ENCODE measurements at regions not wholly inside any gene's neighbourhood (a gene's known extent, or its start where the extent isn't known, plus 50 kb on each side); places are given as distances from the start of the nearest gene placed in this dataset.

DNA sequence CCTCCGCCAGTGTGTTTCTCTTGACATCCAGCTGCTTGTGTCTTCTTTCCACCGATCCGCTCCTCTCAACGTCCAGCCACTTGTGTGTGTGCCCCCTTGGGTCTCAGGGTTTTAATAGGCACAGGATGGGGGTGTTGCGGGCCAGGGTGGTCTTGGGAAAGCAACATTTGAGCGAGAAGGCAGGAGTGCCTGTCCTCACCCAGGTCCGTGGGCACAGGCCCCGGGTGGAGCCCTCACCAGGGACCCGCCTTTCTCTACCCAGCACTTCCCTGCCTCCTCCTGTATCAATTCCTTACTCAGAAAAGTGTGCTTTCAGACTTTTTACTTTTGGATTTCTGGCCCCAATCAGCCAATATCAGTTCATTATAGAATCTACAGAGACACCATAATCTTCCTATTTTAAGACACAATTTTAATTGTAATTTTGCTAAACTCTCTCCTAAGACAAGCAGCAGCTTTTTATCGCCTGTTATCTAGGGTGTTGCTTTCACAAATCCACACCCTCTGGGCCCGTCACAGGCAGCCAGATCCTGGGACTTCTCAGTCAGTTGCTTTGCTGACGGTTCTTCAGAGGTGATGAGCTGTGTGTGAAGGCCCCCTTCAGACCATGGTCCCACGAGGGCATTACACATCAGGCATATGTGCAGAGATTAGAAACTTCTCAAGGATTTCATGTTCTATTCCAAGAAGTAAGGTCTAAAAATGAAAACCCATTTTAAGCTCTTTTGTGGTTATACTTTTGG, 96.0 kb upstream of the FHL2 start:
- TF ChIP-seq, protein P1, sequence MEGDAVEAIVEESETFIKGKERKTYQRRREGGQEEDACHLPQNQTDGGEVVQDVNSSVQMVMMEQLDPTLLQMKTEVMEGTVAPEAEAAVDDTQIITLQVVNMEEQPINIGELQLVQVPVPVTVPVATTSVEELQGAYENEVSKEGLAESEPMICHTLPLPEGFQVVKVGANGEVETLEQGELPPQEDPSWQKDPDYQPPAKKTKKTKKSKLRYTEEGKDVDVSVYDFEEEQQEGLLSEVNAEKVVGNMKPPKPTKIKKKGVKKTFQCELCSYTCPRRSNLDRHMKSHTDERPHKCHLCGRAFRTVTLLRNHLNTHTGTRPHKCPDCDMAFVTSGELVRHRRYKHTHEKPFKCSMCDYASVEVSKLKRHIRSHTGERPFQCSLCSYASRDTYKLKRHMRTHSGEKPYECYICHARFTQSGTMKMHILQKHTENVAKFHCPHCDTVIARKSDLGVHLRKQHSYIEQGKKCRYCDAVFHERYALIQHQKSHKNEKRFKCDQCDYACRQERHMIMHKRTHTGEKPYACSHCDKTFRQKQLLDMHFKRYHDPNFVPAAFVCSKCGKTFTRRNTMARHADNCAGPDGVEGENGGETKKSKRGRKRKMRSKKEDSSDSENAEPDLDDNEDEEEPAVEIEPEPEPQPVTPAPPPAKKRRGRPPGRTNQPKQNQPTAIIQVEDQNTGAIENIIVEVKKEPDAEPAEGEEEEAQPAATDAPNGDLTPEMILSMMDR (IDR thresholded peaks at IDR 0.05; ENCODE audit: low read depth, low read length, poor library complexity, severe bottlenecking), result no peak
- no peak for TF ChIP-seq EZH2phosphoT487 (IDR thresholded peaks at IDR 0.05; ENCODE audit: borderline replicate concordance, low read length)

Data from DOHH2 (cell line).